SK-MEL-5 (cell line): ENCODE measurements at regions not wholly inside any gene's neighbourhood (a gene's known extent, or its start where the extent isn't known, plus 50 kb on each side); places are given as distances from the start of the nearest gene placed in this dataset.

Source experiments
- DNase-seq: peaks from one replicate; pipeline ENCODE4 v3.0.0-alpha.2; 2016; ENCODE audit warnings: low read depth, low spot score
- in situ Hi-C: cut with HindIII; loops from 2 replicates; pipeline ENCODE4 v1.10.0; 2016; ENCODE audit warnings: low sequenced_read_pairs, high pct_unique_total_duplicates, low pct_unique_long_range_greater_than_20kb

GRCh38 chr2:7508296-7508943 is 591.2 kb downstream of the RNF144A start:
- in situ Hi-C loops = no loop called here
- no peak for DNase-seq

- peak; percentile 47 for DNase-seq
- in situ Hi-C loops = no loop called here
Measured at GRCh38 chr2:7510353-7510752, 593.1 kb downstream of the RNF144A start.

- in situ Hi-C loops = no loop called here
- DNase-seq = no peak
Measured at GRCh38 chr2:7513834-7514233, 596.6 kb downstream of the RNF144A start.

- DNase-seq = no peak
- in situ Hi-C loops = no loop called here
Measured at GRCh38 chr2:7515327-7515726, 598.1 kb downstream of the RNF144A start.

- DNase-seq = no peak
- in situ Hi-C loops = no loop called here
Measured at GRCh38 chr2:7516484-7517063, 599.4 kb downstream of the RNF144A start.

GRCh38 chr2:7517088-7517487 is 599.9 kb downstream of the RNF144A start:
- DNase-seq = peak; percentile 29
- in situ Hi-C loops = no loop called here

- no peak for DNase-seq
- in situ Hi-C loops = no loop called here
Measured at GRCh38 chr2:7517851-7518250, 600.6 kb downstream of the RNF144A start.

GRCh38 chr2:7523481-7524120 is 606.4 kb downstream of the RNF144A start:
- DNase-seq = no peak
- in situ Hi-C loops = no loop called here

GRCh38 chr2:7524195-7524594 is 607.0 kb downstream of the RNF144A start:
- no peak for DNase-seq
- in situ Hi-C loops = no loop called here

GRCh38 chr2:7525746-7526145 is 608.5 kb downstream of the RNF144A start:
- in situ Hi-C loops = no loop called here
- peak; percentile 23 for DNase-seq

GRCh38 chr2:7527165-7527722 is 610.0 kb downstream of the RNF144A start:
- in situ Hi-C loops = no loop called here
- no peak for DNase-seq

- no peak for DNase-seq
- in situ Hi-C loops = no loop called here
Measured at GRCh38 chr2:7530001-7530400, 612.8 kb downstream of the RNF144A start.

- in situ Hi-C loops = no loop called here
- DNase-seq = no peak
Measured at GRCh38 chr2:7539077-7539476, 621.9 kb downstream of the RNF144A start.

- in situ Hi-C loops = no loop called here
- no peak for DNase-seq
Measured at GRCh38 chr2:7539760-7540159, 622.5 kb downstream of the RNF144A start.

- no peak for DNase-seq
- in situ Hi-C loops = no loop called here
Measured at GRCh38 chr2:7552825-7553570, 635.8 kb downstream of the RNF144A start.

- in situ Hi-C loops = no loop called here
- no peak for DNase-seq
Measured at GRCh38 chr2:7555260-7555659, 638.0 kb downstream of the RNF144A start.

- in situ Hi-C loops = no loop called here
- no peak for DNase-seq
Measured at GRCh38 chr2:7557376-7557775, 640.2 kb downstream of the RNF144A start.

GRCh38 chr2:7559791-7560190 is 642.6 kb downstream of the RNF144A start:
- in situ Hi-C loops = no loop called here
- no peak for DNase-seq
